Adrenal gland (tissue), 9 donors: ENCODE measurements at regions not wholly inside any gene's neighbourhood (a gene's known extent, or its start where the extent isn't known, plus 50 kb on each side); places are given as distances from the start of the nearest gene placed in this dataset.
A peak's percentile ranks its signal among the peaks of the same experiment; 100 is the strongest.

ENCODE experiments used
- DNase-seq, 7 donors: peaks; one replicate each; pipeline ENCODE4 v3.0.0-alpha.2; 2019 to 2020
- H3K27ac ChIP-seq, 5 donors: fragments of 200-600 bp; sonication (generic) in 4 of 5; 1 replicate in 3 of 5; 2 replicates in 2 of 5; pipeline versions ENCODE4 v1.5.1 to v1.8.0; 2016 to 2020; ENCODE audit warnings: mild to moderate bottlenecking in 1 of 5
- H3K27me3 ChIP-seq: fragments of 200-600 bp; 2 replicates; pipeline ENCODE4 v1.8.0; 2021
- H3K36me3 ChIP-seq, 2 donors: fragments of 200-600 bp; replicated peaks in 1 of 2; 1 replicate in 1 of 2; 2 replicates in 1 of 2; pipeline versions ENCODE4 v1.5.1 to v1.8.0; 2018 to 2022
- H3K4me1 ChIP-seq, 2 donors: fragments of 200-600 bp; replicated peaks in 1 of 2; 1 replicate in 1 of 2; 2 replicates in 1 of 2; pipeline versions ENCODE4 v1.5.1 to v1.8.0; 2018 to 2021
- H3K4me3 ChIP-seq, 4 donors: fragments of 200-600 bp; sonication (generic) in 3 of 4; one replicate each; pipeline ENCODE4 v1.5.1; 2016 to 2018
- H3K9me3 ChIP-seq, 3 donors: fragments of 200-600 bp; sonication (generic) in 1 of 3; replicated peaks in 1 of 3; 1 replicate in 2 of 3; 2 replicates in 1 of 3; pipeline versions ENCODE4 v1.5.1 to v1.8.0; 2016 to 2021
- CTCF ChIP-seq, 6 experiments: fragments of 450-650 bp in 4 of 6; fragments of 200-600 bp in 2 of 6; sonication (generic) in 1 of 6; IDR thresholded peaks; 1 replicate in 5 of 6; 2 replicates in 1 of 6; pipeline versions ENCODE4 v1.5.1 to v1.8.0; 2016 to 2021; ENCODE audit warnings: antibody characterized with exemption in 6 of 6, mild to moderate bottlenecking in 2 of 6, moderate library complexity in 1 of 6
- POLR2A ChIP-seq, 2 donors: fragments of 450-650 bp; IDR thresholded peaks; one replicate each; pipeline ENCODE4 v1.6.1; 2017; ENCODE audit warnings: antibody characterized with exemption in 2 of 2, mild to moderate bottlenecking in 2 of 2, moderate library complexity in 1 of 2
- WGBS, 4 donors: extraction: QIAGEN DNeasy Blood & Tissue Kit in 2 of 4; methylation state at CpG; one replicate each; pipeline versions ENCODE4 v1.1.5 to v1.1.7; 2013 to 2017; 5-methylcytosine and 5-hydroxymethylcytosine counted together
- intact Hi-C, 2 donors: fragments of 100-400 bp; cut with DNase I; formaldehyde crosslinking; loops; one replicate each; pipeline versions ENCODE4 v1.14.1 to v1.15.0; 2022 to 2023
- donor health status: healthy with polysubstance abuse.
- donor health status: Bipolar disorder and iron deficiency.
- donor health status: DM: yes; HTN: yes; CAD: no.
- donor health status: DM: no; HTN: no; CAD: no.
- donor health status: DM: no; HTN: no; CAD: no.

- Histone ChIP-seq H3K27ac (no peak overlapping the region), H3K27me3 (no peaks in the 10 kb centered on the region), H3K36me3 (no peaks in the 10 kb centered on the region), H3K4me3 (no peak overlapping the region), H3K4me1 (peaks cover 0 to 8% of the 10 kb centered on the region in 2 donors), H3K9me3 (no peaks in the 10 kb centered on the region)
- 58 to 66% (median 64%) methylated on average over 4 of the region's 4 CpGs for WGBS, 4 donors
- no peak for DNase-seq
- TF ChIP-seq CTCF (IDR thresholded peaks at IDR 0.05) (no peak), POLR2A (IDR thresholded peaks at IDR 0.05) (no peak)
- intact Hi-C loops: no loop called here
Observed at GRCh38 chr2:41958251-41958650, 89.6 kb upstream of the PKDCC start.

- Histone ChIP-seq H3K9me3 (no peaks in the 10 kb centered on the region), H3K4me3 (no peak overlapping the region), H3K4me1 (peaks cover 0 to 12% of the 10 kb centered on the region in 2 donors), H3K27ac (no peak overlapping the region), H3K36me3 (no peaks in the 10 kb centered on the region), H3K27me3 (no peaks in the 10 kb centered on the region)
- 81 to 92% (median 88%) methylated on average over 2 of the region's 2 CpGs for WGBS, 4 donors
- TF ChIP-seq POLR2A (IDR thresholded peaks at IDR 0.05) (no peak), CTCF (IDR thresholded peaks at IDR 0.05) (no peak)
- no peak for DNase-seq
- intact Hi-C loops: no loop called here
Observed at GRCh38 chr2:41958775-41959174, 89.0 kb upstream of the PKDCC start.

- Histone ChIP-seq H3K27me3 (no peaks in the 10 kb centered on the region), H3K4me1 (peaks cover 0 to 21% of the 10 kb centered on the region in 2 donors), H3K4me3 (no peak overlapping the region), H3K36me3 (no peaks in the 10 kb centered on the region), H3K27ac (no peak overlapping the region), H3K9me3 (no peaks in the 10 kb centered on the region)
- DNase-seq: no peak
- intact Hi-C loops: no loop called here
- 84 to 99% (median 89%) methylated on average over 2 of the region's 2 CpGs for WGBS, 4 donors
- TF ChIP-seq POLR2A (IDR thresholded peaks at IDR 0.05) (no peak), CTCF (IDR thresholded peaks at IDR 0.05) (no peak)
Observed at GRCh38 chr2:41959760-41960159, 88.1 kb upstream of the PKDCC start.

- TF ChIP-seq POLR2A (IDR thresholded peaks at IDR 0.05) (no peak), CTCF (IDR thresholded peaks at IDR 0.05) (no peak)
- H3K4me3 ChIP-seq: no peak overlapping the region
- no peaks in the 10 kb centered on the region for H3K36me3 ChIP-seq
- intact Hi-C loops: no loop called here
- WGBS, 4 donors: 50 to 71% (median 67%) methylated on average over 5 of the region's 5 CpGs
- peak overlapping the region in 4 of 5 donors; percentile 11 to 83 (median 40) for H3K27ac ChIP-seq
- no peaks in the 10 kb centered on the region for H3K27me3 ChIP-seq
- no peaks in the 10 kb centered on the region for H3K9me3 ChIP-seq
- peaks cover 0 to 34% of the 10 kb centered on the region in 2 donors for H3K4me1 ChIP-seq
- no peak for DNase-seq
Observed at GRCh38 chr2:41962922-41963622, 84.7 kb upstream of the PKDCC start.
